ENCODE measurements at regions not wholly inside any gene's neighbourhood (a gene's known extent, or its start where the extent isn't known, plus 50 kb on each side); places are given as distances from the start of the nearest gene placed in this dataset.

DNA sequence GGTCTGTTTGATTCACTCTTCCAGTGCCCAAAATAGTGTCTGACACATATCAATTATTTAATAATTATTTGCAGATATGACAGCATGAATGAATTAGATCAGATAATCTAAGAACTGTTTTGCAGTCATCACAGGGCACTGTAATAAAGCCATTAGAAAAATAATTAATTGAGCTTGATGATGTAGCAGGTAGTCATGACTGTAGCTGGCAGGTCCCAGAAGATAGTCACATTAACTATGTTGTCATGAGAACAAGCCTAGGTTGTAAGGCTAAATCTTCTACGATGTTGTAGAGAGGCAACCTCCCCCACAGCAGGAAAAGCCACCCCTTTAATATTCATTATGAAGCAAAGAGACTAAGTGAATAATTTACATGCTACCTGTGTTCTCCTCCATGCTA is 243.9 kb upstream of the SPTLC3 start:
- peaks cover 0 to 4% (median 0%) of the 10 kb centered on the region in 5 donors for H3K27me3 Mint-ChIP-seq
- DNase-seq (no peak), ATAC-seq (no peak)
- H3K36me3 Mint-ChIP-seq, result no peaks in the 10 kb centered on the region
- POLR2A ChIA-PET, result no interaction called here
- no peaks in the 10 kb centered on the region for H3K4me1 Mint-ChIP-seq
- H3K9me3 Mint-ChIP-seq, result peaks cover 0 to 14% (median 0%) of the 10 kb centered on the region in 9 donors
- no peak overlapping the region for H3K4me3 Mint-ChIP-seq
- no peak overlapping the region for H3K27ac Mint-ChIP-seq

GRCh38 chr20:12773936-12774335 is 234.8 kb upstream of the SPTLC3 start:
- ATAC-seq (no peak), DNase-seq (no peak)
- peaks cover 0 to 25% (median 9%) of the 10 kb centered on the region in 9 donors for H3K9me3 Mint-ChIP-seq
- POLR2A ChIA-PET, result no interaction called here
- no peaks in the 10 kb centered on the region for H3K27me3 Mint-ChIP-seq
- no peaks in the 10 kb centered on the region for H3K36me3 Mint-ChIP-seq
- H3K4me3 Mint-ChIP-seq, result no peak overlapping the region
- no peak overlapping the region for H3K27ac Mint-ChIP-seq
- no peaks in the 10 kb centered on the region for H3K4me1 Mint-ChIP-seq

GRCh38 chr20:12775041-12775440 is 233.7 kb upstream of the SPTLC3 start:
- Mint-ChIP-seq H3K27ac (no peak overlapping the region), H3K4me3 (no peak overlapping the region), H3K27me3 (no peaks in the 10 kb centered on the region), H3K4me1 (no peaks in the 10 kb centered on the region), H3K36me3 (no peaks in the 10 kb centered on the region), H3K9me3 (peaks cover 0 to 24% (median 6%) of the 10 kb centered on the region in 9 donors)
- DNase-seq (no peak), ATAC-seq (no peak)
- POLR2A ChIA-PET, result no interaction called here

GRCh38 chr20:12777016-12777415 is 231.8 kb upstream of the SPTLC3 start:
- DNase-seq (no peak), ATAC-seq (no peak)
- Mint-ChIP-seq H3K9me3 (peaks cover 0 to 10% (median 2%) of the 10 kb centered on the region in 9 donors), H3K36me3 (no peaks in the 10 kb centered on the region), H3K27ac (no peak overlapping the region), H3K4me1 (no peaks in the 10 kb centered on the region), H3K4me3 (no peak overlapping the region), H3K27me3 (peaks cover 0 to 1% (median 0%) of the 10 kb centered on the region in 5 donors)
- POLR2A ChIA-PET, result no interaction called here

GRCh38 chr20:12786276-12786675 is 222.5 kb upstream of the SPTLC3 start:
- Mint-ChIP-seq H3K4me3 (no peak overlapping the region), H3K36me3 (no peaks in the 10 kb centered on the region), H3K4me1 (no peaks in the 10 kb centered on the region), H3K27me3 (peaks cover 0 to 7% (median 0%) of the 10 kb centered on the region in 5 donors), H3K9me3 (peaks cover 0 to 16% (median 0%) of the 10 kb centered on the region in 9 donors), H3K27ac (no peak overlapping the region)
- no peak for ATAC-seq
- DNase-seq, result no peak
- POLR2A ChIA-PET, result no interaction called here

GRCh38 chr20:12788632-12789299 is 220.0 kb upstream of the SPTLC3 start:
- ATAC-seq (no peak), DNase-seq (no peak)
- Mint-ChIP-seq H3K27me3 (peaks cover 0 to 2% (median 0%) of the 10 kb centered on the region in 5 donors), H3K9me3 (peaks cover 0 to 9% (median 0%) of the 10 kb centered on the region in 9 donors), H3K36me3 (no peaks in the 10 kb centered on the region), H3K4me3 (no peak overlapping the region), H3K27ac (no peak overlapping the region), H3K4me1 (no peaks in the 10 kb centered on the region)
- POLR2A ChIA-PET, result no interaction called here

- ATAC-seq (no peak), DNase-seq (no peak)
- Mint-ChIP-seq H3K36me3 (no peaks in the 10 kb centered on the region), H3K4me1 (no peaks in the 10 kb centered on the region), H3K4me3 (no peak overlapping the region), H3K27ac (no peak overlapping the region), H3K9me3 (peaks cover 0 to 6% (median 0%) of the 10 kb centered on the region in 9 donors), H3K27me3 (peaks cover 0 to 3% (median 0%) of the 10 kb centered on the region in 5 donors)
- POLR2A ChIA-PET, result no interaction called here
These were observed 217.9 kb upstream of the SPTLC3 start for GRCh38 chr20:12790859-12791258.

- H3K4me3 Mint-ChIP-seq, result no peak overlapping the region
- no peaks in the 10 kb centered on the region for H3K4me1 Mint-ChIP-seq
- peaks cover 0 to 6% (median 2%) of the 10 kb centered on the region in 9 donors for H3K9me3 Mint-ChIP-seq
- DNase-seq, result no peak
- ATAC-seq, result no peak
- H3K36me3 Mint-ChIP-seq, result no peaks in the 10 kb centered on the region
- no peak overlapping the region for H3K27ac Mint-ChIP-seq
- H3K27me3 Mint-ChIP-seq, result peaks cover 0 to 3% (median 0%) of the 10 kb centered on the region in 5 donors
- POLR2A ChIA-PET, result no interaction called here
These were observed 210.5 kb upstream of the SPTLC3 start for GRCh38 chr20:12798286-12798685.

- Mint-ChIP-seq H3K9me3 (peaks cover 10 to 44% (median 22%) of the 10 kb centered on the region in 9 donors), H3K4me3 (no peak overlapping the region), H3K4me1 (no peaks in the 10 kb centered on the region), H3K36me3 (peaks cover 0 to 3% (median 0%) of the 10 kb centered on the region in 3 donors), H3K27ac (no peak overlapping the region), H3K27me3 (peaks cover 0 to 11% (median 3%) of the 10 kb centered on the region in 5 donors)
- DNase-seq (no peak), ATAC-seq (no peak)
- POLR2A ChIA-PET, result no interaction called here
These were observed 200.7 kb upstream of the SPTLC3 start for GRCh38 chr20:12808006-12808567.

GRCh38 chr20:12815231-12815768 is 193.5 kb upstream of the SPTLC3 start:
- DNase-seq (no peak), ATAC-seq (no peak)
- POLR2A ChIA-PET, result no interaction called here
- Mint-ChIP-seq H3K9me3 (peaks cover 0 to 27% (median 9%) of the 10 kb centered on the region in 9 donors), H3K4me3 (no peak overlapping the region), H3K36me3 (no peaks in the 10 kb centered on the region), H3K4me1 (no peaks in the 10 kb centered on the region), H3K27ac (no peak overlapping the region), H3K27me3 (peaks cover 0 to 1% (median 0%) of the 10 kb centered on the region in 5 donors)

- POLR2A ChIA-PET, result no interaction called here
- DNase-seq (no peak), ATAC-seq (no peak)
- H3K27ac Mint-ChIP-seq, result no peak overlapping the region
- no peak overlapping the region for H3K4me3 Mint-ChIP-seq
- no peaks in the 10 kb centered on the region for H3K36me3 Mint-ChIP-seq
- peaks cover 0 to 1% (median 0%) of the 10 kb centered on the region in 5 donors for H3K27me3 Mint-ChIP-seq
- no peaks in the 10 kb centered on the region for H3K4me1 Mint-ChIP-seq
- H3K9me3 Mint-ChIP-seq, result peaks cover 0 to 23% (median 6%) of the 10 kb centered on the region in 9 donors
These were observed 192.9 kb upstream of the SPTLC3 start for GRCh38 chr20:12815778-12816408.

DNA sequence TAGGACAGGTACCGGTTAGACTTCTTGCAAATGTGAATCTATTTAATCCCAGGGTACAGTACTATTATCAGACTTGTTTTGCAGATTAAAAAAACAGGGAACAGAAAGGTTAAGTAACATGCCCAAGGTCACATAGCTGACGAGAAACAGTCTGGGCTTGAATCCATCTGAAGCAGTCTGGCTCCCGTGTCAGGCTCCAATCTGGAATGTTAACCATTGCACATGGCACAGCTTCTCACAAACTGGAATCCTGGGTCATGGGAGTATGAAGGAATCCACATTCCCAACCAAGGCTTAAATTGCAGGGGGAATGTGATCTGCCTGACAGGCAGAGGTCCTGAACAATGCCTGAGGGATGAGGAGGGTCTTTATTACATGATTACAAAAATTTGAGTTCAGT is 187.5 kb upstream of the SPTLC3 start:
- H3K4me3 Mint-ChIP-seq, result no peak overlapping the region
- H3K36me3 Mint-ChIP-seq, result no peaks in the 10 kb centered on the region
- H3K9me3 Mint-ChIP-seq, result peaks cover 0 to 20% (median 2%) of the 10 kb centered on the region in 9 donors
- POLR2A ChIA-PET, result no interaction called here
- no peaks in the 10 kb centered on the region for H3K4me1 Mint-ChIP-seq
- DNase-seq (no peak), ATAC-seq (no peak)
- H3K27ac Mint-ChIP-seq, result no peak overlapping the region
- peaks cover 0 to 7% (median 0%) of the 10 kb centered on the region in 5 donors for H3K27me3 Mint-ChIP-seq

GRCh38 chr20:12823734-12824133 is 185.0 kb upstream of the SPTLC3 start:
- H3K4me1 Mint-ChIP-seq, result no peaks in the 10 kb centered on the region
- peaks cover 0 to 7% (median 2%) of the 10 kb centered on the region in 5 donors for H3K27me3 Mint-ChIP-seq
- H3K9me3 Mint-ChIP-seq, result peaks cover 0 to 10% (median 0%) of the 10 kb centered on the region in 9 donors
- no peaks in the 10 kb centered on the region for H3K36me3 Mint-ChIP-seq
- no peak for DNase-seq
- POLR2A ChIA-PET, result no interaction called here
- no peak for ATAC-seq
- H3K27ac Mint-ChIP-seq, result no peak overlapping the region
- no peak overlapping the region for H3K4me3 Mint-ChIP-seq

Data from naive thymus-derived CD8-positive, alpha-beta T cell (primary cell).